Progenitor cell of endocrine pancreas (in vitro differentiated cells): ENCODE measurements at regions not wholly inside any gene's neighbourhood (a gene's known extent, or its start where the extent isn't known, plus 50 kb on each side); places are given as distances from the start of the nearest gene placed in this dataset.

ENCODE experiments used
- DNase-seq: peaks from one replicate; pipeline ENCODE4 v3.0.0; 2021; ENCODE audit warnings: low spot score; ENCODE audit not compliant: unreplicated experiment
- H3K27ac Mint-ChIP-seq: 2 replicates; pipeline ENCODE4 v1.8.0; 2021; ENCODE audit warnings: mild to moderate bottlenecking, moderate library complexity, mixed read lengths
- H3K27me3 Mint-ChIP-seq: 2 replicates; pipeline ENCODE4 v1.8.0; 2021; ENCODE audit warnings: mixed read lengths
- H3K36me3 Mint-ChIP-seq: 2 replicates; pipeline ENCODE4 v1.8.0; 2022; ENCODE audit warnings: mixed read lengths; ENCODE audit not compliant: insufficient read depth
- H3K4me1 Mint-ChIP-seq: 2 replicates; pipeline ENCODE4 v1.8.0; 2021; ENCODE audit warnings: low read depth, mixed read lengths
- H3K4me3 Mint-ChIP-seq: 2 replicates; pipeline ENCODE4 v1.8.0; 2021; ENCODE audit warnings: low read depth, mild to moderate bottlenecking, moderate library complexity, mixed read lengths
- H3K9me3 Mint-ChIP-seq: 2 replicates; pipeline ENCODE4 v1.8.0; 2021; ENCODE audit warnings: low read depth, mixed read lengths
- CTCF ChIP-seq: fragments of 200-600 bp; sonication (generic); IDR thresholded peaks from one replicate; pipeline ENCODE4 v1.5.0; 2021; ENCODE audit warnings: antibody characterized with exemption, mild to moderate bottlenecking; ENCODE audit not compliant: unreplicated experiment

- H3K27me3 Mint-ChIP-seq = no peaks in the 10 kb centered on the region
- no peaks in the 10 kb centered on the region for H3K9me3 Mint-ChIP-seq
- H3K4me3 Mint-ChIP-seq = no peak overlapping the region
- no peak overlapping the region for H3K27ac Mint-ChIP-seq
- H3K4me1 Mint-ChIP-seq = peaks cover 3% of the 10 kb centered on the region
- no peak for DNase-seq
- no peak for TF ChIP-seq CTCF
- no peaks in the 10 kb centered on the region for H3K36me3 Mint-ChIP-seq
Measured at GRCh38 chr6:141028791-141029280, 1103.9 kb upstream of the GJE1 start.

- Mint-ChIP-seq H3K36me3 (no peaks in the 10 kb centered on the region), H3K9me3 (peaks cover 3% of the 10 kb centered on the region), H3K27ac (no peak overlapping the region), H3K27me3 (no peaks in the 10 kb centered on the region), H3K4me1 (peaks cover 3% of the 10 kb centered on the region), H3K4me3 (no peak overlapping the region)
- no peak for TF ChIP-seq CTCF
- no peak for DNase-seq
Measured at GRCh38 chr6:141026504-141026903, 1106.2 kb upstream of the GJE1 start.

- no peak for DNase-seq
- Mint-ChIP-seq H3K4me1 (peaks cover 3% of the 10 kb centered on the region), H3K27ac (no peak overlapping the region), H3K9me3 (peaks cover 3% of the 10 kb centered on the region), H3K4me3 (no peak overlapping the region), H3K27me3 (no peaks in the 10 kb centered on the region), H3K36me3 (no peaks in the 10 kb centered on the region)
- no peak for TF ChIP-seq CTCF
Measured at GRCh38 chr6:141024526-141024925, 1108.2 kb upstream of the GJE1 start.

GRCh38 chr6:141017941-141018340 is 1114.8 kb upstream of the GJE1 start:
- no peak for TF ChIP-seq CTCF
- Mint-ChIP-seq H3K4me3 (no peak overlapping the region), H3K27ac (no peak overlapping the region), H3K9me3 (peaks cover 11% of the 10 kb centered on the region), H3K36me3 (peaks cover 3% of the 10 kb centered on the region), H3K27me3 (no peaks in the 10 kb centered on the region), H3K4me1 (peaks cover 4% of the 10 kb centered on the region)
- DNase-seq = no peak

GRCh38 chr6:141000917-141001316 is 1131.8 kb upstream of the GJE1 start:
- Mint-ChIP-seq H3K4me1 (no peaks in the 10 kb centered on the region), H3K4me3 (no peak overlapping the region), H3K36me3 (no peaks in the 10 kb centered on the region), H3K27ac (no peak overlapping the region), H3K9me3 (peaks cover 6% of the 10 kb centered on the region), H3K27me3 (no peaks in the 10 kb centered on the region)
- TF ChIP-seq CTCF = no peak
- DNase-seq = no peak
